Urinary bladder (tissue), 3 donors: ENCODE measurements at regions not wholly inside any gene's neighbourhood (a gene's known extent, or its start where the extent isn't known, plus 50 kb on each side); places are given as distances from the start of the nearest gene placed in this dataset.
"Not testable (repeated sequence)": the region's sequence is repeated elsewhere in the genome, so short reads cannot be mapped to it uniquely, and the experiment has no call there.

Experiments
- DNase-seq: peaks from one replicate; pipeline ENCODE4 v3.0.0-alpha.2; 2015; ENCODE audit errors: extremely low spot score
- H3K27ac ChIP-seq: one replicate; pipeline ENCODE4 v1.5.1; 2013; ENCODE audit warnings: low read depth, mild to moderate bottlenecking, moderate library complexity
- H3K36me3 ChIP-seq: one replicate; pipeline ENCODE4 v1.6.1; 2013; ENCODE audit warnings: mild to moderate bottlenecking, moderate library complexity; ENCODE audit not compliant: insufficient read depth
- H3K4me1 ChIP-seq: one replicate; pipeline ENCODE4 v1.6.1; 2013; ENCODE audit warnings: mild to moderate bottlenecking, moderate library complexity; ENCODE audit not compliant: insufficient read depth
- H3K4me3 ChIP-seq: one replicate; pipeline ENCODE4 v1.5.1; 2013; ENCODE audit warnings: low read depth, low read length
- WGBS: extraction: QIAGEN DNeasy Blood & Tissue Kit; methylation state at CpG from one replicate; pipeline ENCODE4 v1.1.7; 2013; 5-methylcytosine and 5-hydroxymethylcytosine counted together
- donor health status: healthy with polysubstance abuse.
- donor health status: healthy.

DNA sequence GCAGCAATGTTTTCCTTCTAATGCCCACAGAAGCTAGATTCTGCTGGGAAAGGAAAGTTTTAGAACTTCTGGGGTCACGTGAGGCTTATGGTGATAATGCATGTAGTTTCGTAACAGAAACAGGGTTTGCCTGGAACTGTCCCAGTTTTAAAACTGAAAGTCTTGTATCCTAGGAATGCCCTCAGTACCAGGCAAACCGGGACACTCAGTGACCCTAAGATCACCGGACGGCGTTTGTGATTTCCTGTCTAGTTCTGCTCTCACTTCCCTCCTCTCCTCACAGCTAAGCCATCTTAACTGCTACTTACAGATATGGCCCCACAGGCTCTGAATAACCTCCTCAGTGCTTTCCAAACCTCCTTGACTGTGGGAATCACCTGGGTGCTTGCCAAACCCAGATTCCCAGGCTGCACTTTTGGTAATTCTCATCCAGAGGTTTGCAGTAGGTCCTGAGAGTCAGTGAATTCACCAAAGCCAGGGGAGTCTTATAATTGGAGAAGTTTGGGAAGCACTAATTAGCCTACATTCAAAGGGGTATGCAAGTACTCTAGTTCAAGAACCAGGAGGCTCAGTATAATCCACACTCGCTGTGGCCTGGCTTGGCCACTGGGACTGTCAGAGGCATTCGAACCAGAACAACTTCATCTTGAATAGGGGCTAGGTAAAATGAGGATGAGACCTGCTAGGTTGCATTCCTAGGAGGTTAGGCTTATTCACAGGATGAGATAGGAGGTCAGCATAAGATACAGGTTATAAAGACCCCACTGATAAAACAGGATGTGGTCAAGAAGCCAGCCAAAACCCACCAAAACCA is 231.6 kb upstream of the MYLIP start:
- DNase-seq, result no peak
- Histone ChIP-seq H3K27ac (no peak overlapping the region), H3K4me1 (no peaks in the 10 kb centered on the region), H3K4me3 (no peak overlapping the region), H3K36me3 (no peaks in the 10 kb centered on the region)
- WGBS, result 28% methylated on average over 8 of the region's 8 CpGs

DNA sequence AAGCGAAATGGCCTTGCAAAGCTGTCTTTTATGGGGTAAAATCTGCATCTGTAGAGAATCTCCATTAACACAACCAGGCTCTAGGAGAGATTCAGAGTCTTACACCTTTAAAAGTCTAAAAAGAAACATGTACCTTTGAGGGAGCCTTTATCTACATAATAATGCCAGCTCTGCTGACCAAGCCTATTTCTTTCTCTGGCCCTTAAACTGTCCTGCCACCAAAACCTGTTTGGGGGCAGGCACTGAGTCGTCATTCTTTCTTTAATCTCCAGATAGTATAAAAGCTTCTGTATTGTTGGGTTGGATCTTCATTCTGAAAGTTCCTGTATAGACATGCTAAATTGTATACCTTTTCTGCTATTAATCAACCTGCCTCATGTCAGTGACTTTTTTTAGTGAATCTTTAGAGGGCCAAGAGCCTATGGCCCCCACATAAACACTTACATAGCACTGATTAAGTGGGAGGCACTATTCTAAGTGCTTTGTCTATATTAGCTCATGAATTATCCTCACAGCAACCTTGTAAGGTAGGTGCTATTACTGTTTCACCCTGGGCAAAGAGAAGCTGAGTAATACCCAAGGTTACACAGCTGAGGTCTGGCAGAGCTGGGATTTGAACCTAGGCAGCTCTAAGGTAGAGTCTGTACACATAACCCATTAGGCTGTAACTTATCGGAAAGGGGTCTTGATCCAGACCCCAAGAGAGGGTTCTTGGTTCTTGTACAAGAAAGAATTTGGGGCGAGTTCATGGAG is 232.3 kb upstream of the DTNBP1 start:
- H3K36me3 ChIP-seq, result no peaks in the 10 kb centered on the region
- 93% methylated on average over 4 of the region's 4 CpGs for WGBS
- H3K27ac ChIP-seq, result no peak overlapping the region
- no peak for DNase-seq
- H3K4me3 ChIP-seq, result no peak overlapping the region
- H3K4me1 ChIP-seq, result no peaks in the 10 kb centered on the region

DNA sequence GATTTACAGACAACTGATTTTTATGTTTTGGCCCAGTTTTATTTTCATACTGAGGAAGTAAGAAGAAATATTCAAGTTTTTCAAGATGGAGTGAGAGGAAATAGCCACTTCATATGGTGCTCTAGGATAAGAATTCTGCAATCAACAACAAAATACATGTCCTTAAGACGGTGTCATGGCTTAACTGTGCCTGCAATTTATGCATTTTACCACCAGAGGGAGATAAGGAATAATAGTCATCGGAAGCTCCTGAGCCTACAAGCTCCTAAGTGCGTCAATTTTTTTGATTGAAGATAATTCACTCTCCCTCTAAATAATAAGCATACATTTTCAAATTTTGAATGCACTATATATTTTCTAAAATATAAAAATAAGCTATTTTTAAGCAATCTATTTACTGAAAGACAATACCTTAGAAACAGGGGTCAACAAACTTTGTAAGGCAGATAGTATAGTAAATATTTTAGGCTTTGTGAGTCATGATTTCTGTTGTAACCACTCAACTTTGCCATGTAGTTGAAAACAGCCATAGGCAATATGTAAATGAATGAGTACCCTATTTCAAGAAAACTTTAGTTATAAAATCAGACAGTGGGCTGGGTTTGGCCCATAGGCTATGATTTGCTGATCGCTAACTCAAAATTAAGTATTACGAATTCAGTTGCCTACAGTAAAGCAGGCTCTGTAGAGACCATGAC is 230.9 kb upstream of the DTNBP1 start:
- no peak for DNase-seq
- Histone ChIP-seq H3K4me3 (no peak overlapping the region), H3K27ac (no peak overlapping the region), H3K36me3 (no peaks in the 10 kb centered on the region), H3K4me1 (no peaks in the 10 kb centered on the region)
- WGBS, result 71% methylated on average over 5 of the region's 5 CpGs

DNA sequence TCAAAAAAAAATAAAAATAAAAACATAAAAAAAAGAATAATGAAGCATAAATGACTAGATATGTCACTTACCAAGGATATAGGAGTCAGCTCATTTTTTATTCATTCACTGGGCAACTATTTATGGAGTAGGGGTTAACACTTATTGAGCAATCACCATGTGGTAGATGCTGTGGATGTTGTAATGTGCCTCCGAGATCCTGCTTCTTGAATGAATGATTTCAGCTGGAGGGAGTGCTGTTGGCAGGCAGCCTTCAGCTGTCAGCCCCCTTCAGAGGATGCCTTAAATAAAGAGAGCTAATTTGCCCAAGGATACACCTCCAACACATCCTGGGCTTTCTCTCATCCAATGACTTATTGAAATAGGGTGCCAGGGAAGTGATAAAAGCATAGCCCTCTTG is 229.5 kb upstream of the DTNBP1 start:
- WGBS, result 46% methylated on average over 1 of the region's 1 CpG
- H3K4me1 ChIP-seq, result no peaks in the 10 kb centered on the region
- H3K27ac ChIP-seq, result no peak overlapping the region
- DNase-seq, result no peak
- H3K4me3 ChIP-seq, result no peak overlapping the region
- H3K36me3 ChIP-seq, result no peaks in the 10 kb centered on the region

DNA sequence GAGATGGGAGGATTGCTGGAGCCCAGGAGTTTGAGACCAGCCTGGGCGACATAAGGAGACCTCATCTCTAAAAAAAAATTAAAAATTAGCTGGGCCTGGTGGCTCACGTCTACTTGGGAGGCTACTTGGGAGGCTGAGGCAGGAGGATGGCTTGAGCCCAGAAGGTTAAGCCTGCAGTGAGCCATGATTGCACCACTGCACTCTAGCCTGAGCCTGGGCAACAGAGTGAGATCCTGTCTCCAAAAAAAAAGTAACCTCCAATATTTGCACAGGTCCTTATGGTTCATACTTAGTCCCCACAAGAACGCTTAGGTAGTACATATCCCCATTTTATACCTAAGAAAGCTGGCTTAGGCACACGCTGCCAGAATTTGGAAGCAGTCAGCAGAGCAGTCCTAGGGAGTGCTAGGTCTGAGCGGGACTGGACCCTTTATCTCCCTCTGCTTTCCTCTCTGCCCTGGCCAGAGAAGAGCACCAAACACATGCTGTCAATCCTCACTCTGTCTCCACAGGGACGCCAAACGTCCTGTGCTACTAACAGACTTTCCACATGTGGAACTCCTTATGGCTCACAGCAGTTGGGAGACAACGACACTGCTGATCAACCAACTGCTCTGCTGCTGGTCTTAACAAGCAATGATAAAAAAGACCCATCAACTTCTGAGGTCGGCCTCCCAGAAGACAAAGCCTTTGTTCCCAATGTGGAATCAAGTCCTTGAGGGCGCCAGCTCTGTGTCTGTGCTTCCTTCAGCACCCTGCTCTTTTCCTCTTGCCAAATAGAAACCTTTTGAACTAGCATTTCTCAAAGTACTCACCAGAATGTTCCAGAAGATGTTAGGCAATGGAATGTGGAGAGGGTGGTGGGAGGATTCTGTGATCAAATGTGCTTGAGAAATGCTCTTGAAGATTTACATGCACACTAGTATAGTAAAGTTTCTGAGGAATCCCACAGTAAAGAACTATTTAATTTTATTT is 226.3 kb upstream of the DTNBP1 start:
- DNase-seq, result no peak
- Histone ChIP-seq H3K4me1 (no peaks in the 10 kb centered on the region), H3K4me3 (no peak overlapping the region), H3K36me3 (no peaks in the 10 kb centered on the region), H3K27ac (no peak overlapping the region)
- WGBS, result 85% methylated on average over 10 of the region's 10 CpGs

DNA sequence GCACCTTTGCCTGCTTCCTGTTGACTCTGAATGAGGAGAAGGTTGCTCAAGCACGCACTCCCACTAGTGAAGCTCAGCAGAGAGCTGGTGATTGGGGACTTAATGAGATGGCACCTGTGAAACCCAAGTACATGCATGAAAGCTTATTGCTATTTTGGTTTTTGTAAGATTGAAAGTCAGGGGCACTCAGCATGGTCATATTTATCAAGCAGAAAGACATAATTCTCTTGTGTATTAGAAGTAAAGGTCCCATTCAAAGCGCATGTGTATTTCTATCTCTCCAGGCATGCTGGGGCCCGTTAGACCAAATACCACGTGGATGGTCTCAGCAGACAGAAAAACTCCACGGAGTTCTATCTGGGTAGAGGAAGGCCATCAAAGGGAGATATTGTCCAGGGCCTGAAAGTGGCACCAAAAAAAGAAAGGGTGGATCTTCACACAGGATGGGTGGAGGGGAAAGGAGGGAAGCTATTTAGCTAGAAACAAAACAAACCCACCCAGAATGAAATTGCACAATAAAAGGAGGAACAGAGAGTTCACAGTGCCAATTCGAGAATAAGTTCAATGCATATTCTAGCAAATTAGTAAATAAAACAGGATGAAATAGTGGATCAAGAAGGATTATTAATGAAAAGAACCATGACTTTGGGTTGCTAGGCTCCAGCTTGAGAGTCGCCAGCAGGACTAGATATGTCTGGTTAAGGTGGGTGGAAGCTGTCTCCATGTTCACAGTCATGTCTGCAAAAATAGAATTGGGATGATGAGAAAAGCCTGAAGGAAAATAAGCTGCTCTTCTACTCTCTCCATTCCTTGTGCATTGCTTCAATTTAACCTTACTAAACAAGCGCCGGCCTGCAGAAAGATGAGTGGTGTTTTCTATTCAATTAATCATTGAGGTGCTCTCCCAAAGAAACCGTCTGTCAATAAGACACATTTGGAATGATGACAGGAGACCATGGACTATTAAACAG is 224.9 kb upstream of the DTNBP1 start:
- H3K36me3 ChIP-seq, result no peaks in the 10 kb centered on the region
- no peaks in the 10 kb centered on the region for H3K4me1 ChIP-seq
- H3K27ac ChIP-seq, result no peak overlapping the region
- DNase-seq, result no peak
- 66% methylated on average over 10 of the region's 10 CpGs for WGBS
- no peak overlapping the region for H3K4me3 ChIP-seq

DNA sequence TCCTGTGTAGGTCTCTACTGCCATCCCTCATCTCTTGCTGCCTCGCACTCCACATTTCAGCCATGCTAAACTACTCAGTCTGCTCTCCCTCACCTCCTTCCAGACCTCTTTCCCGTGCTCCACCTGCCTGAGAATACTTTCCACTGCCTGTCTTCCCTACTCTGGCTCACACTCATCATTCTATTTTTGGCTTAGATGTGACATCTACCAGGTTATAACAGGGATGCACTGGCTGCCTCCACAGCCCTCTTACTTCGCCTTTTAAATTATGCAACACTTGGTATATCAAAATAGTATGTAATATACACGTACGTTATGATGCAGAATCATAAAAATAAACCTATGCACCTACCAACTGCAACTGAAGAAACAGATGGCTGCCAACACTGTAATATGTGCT is 222.8 kb upstream of the DTNBP1 start:
- no peak overlapping the region for H3K4me3 ChIP-seq
- no peak overlapping the region for H3K27ac ChIP-seq
- no peaks in the 10 kb centered on the region for H3K4me1 ChIP-seq
- no peaks in the 10 kb centered on the region for H3K36me3 ChIP-seq
- no peak for DNase-seq
- WGBS, result 92% methylated on average over 5 of the region's 5 CpGs

DNA sequence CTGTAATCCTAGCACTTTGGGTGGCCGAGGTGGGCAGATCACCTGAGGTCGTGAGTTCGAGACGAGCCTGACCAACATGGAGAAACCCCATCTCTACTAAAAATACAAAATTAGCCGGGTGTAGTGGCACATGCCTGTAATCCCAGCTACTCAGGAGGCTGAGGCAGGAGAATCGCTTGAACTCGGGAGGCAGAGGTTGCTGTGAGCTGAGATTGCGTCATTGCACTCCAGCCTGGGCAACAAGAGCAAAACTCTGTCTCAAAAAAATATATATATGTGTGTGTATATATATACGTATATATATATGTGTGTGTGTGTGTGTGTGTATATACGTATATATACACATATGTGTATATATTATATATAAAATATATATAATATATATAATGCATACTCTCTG is 220.8 kb upstream of the DTNBP1 start:
- H3K36me3 ChIP-seq, H3K27ac ChIP-seq, H3K4me1 ChIP-seq, H3K4me3 ChIP-seq, DNase-seq: not testable (repeated sequence)
- 94% methylated on average over 10 of the region's 10 CpGs for WGBS

DNA sequence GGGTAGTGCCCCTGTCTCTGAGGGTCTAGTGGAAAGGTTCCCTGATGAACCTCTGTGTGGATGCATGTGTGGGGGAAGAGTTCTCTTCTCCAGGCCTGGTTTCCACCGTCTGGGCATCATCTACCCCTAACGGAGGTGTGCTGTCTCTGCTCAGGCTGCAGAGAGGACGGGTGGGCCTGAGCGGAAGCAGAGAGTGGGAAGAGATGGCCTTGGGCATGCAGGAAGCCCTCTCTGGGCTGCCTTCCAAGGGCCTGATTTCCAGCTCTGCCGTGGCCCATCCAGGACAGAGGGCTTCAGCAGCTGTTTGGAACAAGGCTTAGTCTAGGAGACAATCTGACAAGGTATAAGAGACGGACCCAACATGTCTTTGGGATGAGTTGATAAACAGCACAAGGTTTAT is 220.1 kb upstream of the DTNBP1 start:
- Histone ChIP-seq H3K4me3 (no peak overlapping the region), H3K4me1 (no peaks in the 10 kb centered on the region), H3K36me3 (no peaks in the 10 kb centered on the region), H3K27ac (no peak overlapping the region)
- no peak for DNase-seq
- 63% methylated on average over 6 of the region's 6 CpGs for WGBS

DNA sequence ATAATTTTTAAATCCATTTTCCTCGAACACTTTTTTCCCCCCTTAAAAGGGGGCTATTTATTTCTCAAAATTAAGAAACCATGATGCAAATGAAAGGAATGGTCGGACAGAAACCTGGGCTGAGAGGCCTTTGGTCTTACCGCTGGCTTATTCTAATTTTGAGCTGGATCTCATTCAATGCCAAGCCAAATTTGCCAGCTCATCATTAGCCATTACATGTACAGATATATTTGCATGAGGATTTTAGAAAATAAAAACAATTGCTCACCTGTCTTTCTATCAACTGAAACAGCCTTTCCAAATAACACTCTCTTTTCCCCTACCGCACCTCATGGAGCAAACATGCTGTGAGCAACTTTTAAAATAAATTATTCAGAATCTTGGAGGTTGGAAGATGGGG is 219.5 kb upstream of the DTNBP1 start:
- 82% methylated on average over 4 of the region's 4 CpGs for WGBS
- DNase-seq, result no peak
- Histone ChIP-seq H3K27ac (no peak overlapping the region), H3K4me1 (no peaks in the 10 kb centered on the region), H3K36me3 (no peaks in the 10 kb centered on the region), H3K4me3 (no peak overlapping the region)

DNA sequence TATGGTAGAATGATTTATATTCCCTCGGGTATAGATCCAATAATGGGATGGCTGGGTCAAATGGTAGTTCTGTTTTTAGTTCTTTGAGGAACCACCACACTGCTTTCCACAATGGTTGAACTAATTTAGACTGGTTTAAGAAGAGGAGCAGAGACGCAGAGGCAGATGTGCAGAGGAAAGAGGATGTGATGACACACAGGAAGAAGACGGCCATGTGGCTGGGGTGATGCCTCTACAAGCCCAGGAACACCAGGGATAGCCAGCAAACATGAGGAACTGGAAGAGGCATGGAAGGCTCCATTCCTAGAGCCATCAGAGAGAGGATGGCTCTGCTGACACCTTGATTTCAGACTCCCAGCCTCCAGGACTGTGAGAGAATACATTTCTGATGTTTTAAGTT is 218.3 kb upstream of the DTNBP1 start:
- Histone ChIP-seq H3K27ac (no peak overlapping the region), H3K36me3 (no peaks in the 10 kb centered on the region), H3K4me3 (no peak overlapping the region), H3K4me1 (no peaks in the 10 kb centered on the region)
- 82% methylated on average over 3 of the region's 3 CpGs for WGBS
- DNase-seq, result no peak

DNA sequence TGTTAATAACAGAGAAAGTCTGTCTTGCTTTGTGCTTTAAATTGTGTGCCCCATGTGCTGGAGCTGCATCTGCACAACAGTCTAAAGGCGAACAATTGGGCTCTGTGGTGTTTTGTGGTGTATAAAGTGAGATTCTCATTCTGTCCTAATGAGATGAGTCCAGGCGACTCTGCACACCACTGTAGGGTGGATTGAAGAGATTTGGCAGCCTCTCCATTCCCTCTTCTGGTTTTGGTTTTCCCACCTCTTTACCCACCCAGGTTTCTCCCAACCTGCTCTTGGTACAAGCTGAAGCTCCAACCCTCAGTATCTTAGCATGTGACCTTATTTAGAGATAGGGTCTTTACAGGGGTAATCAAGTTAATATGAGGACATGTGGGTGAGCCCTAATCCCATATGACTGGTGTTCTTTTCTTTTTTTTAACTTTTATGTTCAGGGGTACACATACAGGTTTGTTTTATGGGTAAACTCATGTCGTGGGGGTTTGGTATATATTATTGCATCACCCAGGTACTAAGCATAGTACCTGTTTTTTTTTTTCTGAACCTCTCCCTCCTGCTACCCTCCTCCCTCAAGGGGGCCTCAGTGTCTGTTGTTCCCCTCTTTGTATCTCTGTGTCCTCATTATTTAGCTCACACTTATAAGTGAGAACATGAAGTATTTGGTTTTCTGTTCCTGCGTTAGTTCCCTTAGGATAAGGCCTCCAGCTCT is 217.6 kb upstream of the DTNBP1 start:
- Histone ChIP-seq H3K4me3 (no peak overlapping the region), H3K4me1 (no peaks in the 10 kb centered on the region), H3K27ac (no peak overlapping the region), H3K36me3 (no peaks in the 10 kb centered on the region)
- 75% methylated on average over 4 of the region's 4 CpGs for WGBS
- no peak for DNase-seq
